ENCODE measurements at regions not wholly inside any gene's neighbourhood (a gene's known extent, or its start where the extent isn't known, plus 50 kb on each side); places are given as distances from the start of the nearest gene placed in this dataset.

- Mint-ChIP-seq H3K27ac (no peak overlapping the region), H3K27me3 (ENCODE audit: insufficient read depth) (no peaks in the 10 kb centered on the region), H3K4me3 (no peak overlapping the region), H3K36me3 (ENCODE audit: low read depth) (peaks cover 15% of the 10 kb centered on the region; the same call in 1 of the 2 replicates), H3K4me1 (ENCODE audit: low read depth) (no peaks in the 10 kb centered on the region; the same call in 1 of the 2 replicates), H3K9me3 (peaks cover 19% of the 10 kb centered on the region)
- TF ChIP-seq, protein P1, sequence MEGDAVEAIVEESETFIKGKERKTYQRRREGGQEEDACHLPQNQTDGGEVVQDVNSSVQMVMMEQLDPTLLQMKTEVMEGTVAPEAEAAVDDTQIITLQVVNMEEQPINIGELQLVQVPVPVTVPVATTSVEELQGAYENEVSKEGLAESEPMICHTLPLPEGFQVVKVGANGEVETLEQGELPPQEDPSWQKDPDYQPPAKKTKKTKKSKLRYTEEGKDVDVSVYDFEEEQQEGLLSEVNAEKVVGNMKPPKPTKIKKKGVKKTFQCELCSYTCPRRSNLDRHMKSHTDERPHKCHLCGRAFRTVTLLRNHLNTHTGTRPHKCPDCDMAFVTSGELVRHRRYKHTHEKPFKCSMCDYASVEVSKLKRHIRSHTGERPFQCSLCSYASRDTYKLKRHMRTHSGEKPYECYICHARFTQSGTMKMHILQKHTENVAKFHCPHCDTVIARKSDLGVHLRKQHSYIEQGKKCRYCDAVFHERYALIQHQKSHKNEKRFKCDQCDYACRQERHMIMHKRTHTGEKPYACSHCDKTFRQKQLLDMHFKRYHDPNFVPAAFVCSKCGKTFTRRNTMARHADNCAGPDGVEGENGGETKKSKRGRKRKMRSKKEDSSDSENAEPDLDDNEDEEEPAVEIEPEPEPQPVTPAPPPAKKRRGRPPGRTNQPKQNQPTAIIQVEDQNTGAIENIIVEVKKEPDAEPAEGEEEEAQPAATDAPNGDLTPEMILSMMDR (IDR thresholded peaks at IDR 0.05), result no peak
- DNase-seq, result no peak
Measured at GRCh38 chr7:80981405-80981804, 62.6 kb upstream of the SEMA3C start.

- H3K4me1 Mint-ChIP-seq (ENCODE audit: low read depth), result no peaks in the 10 kb centered on the region
- peaks cover 25% of the 10 kb centered on the region for H3K36me3 Mint-ChIP-seq (ENCODE audit: low read depth)
- peaks cover 28% of the 10 kb centered on the region for H3K9me3 Mint-ChIP-seq
- H3K27ac Mint-ChIP-seq, result no peak overlapping the region
- TF ChIP-seq, protein P1 (IDR thresholded peaks at IDR 0.05), result no peak
- DNase-seq, result no peak
- no peak overlapping the region for H3K4me3 Mint-ChIP-seq
- H3K27me3 Mint-ChIP-seq (ENCODE audit: insufficient read depth), result no peaks in the 10 kb centered on the region
Measured at GRCh38 chr7:80977751-80978150, 58.9 kb upstream of the SEMA3C start.

DNA sequence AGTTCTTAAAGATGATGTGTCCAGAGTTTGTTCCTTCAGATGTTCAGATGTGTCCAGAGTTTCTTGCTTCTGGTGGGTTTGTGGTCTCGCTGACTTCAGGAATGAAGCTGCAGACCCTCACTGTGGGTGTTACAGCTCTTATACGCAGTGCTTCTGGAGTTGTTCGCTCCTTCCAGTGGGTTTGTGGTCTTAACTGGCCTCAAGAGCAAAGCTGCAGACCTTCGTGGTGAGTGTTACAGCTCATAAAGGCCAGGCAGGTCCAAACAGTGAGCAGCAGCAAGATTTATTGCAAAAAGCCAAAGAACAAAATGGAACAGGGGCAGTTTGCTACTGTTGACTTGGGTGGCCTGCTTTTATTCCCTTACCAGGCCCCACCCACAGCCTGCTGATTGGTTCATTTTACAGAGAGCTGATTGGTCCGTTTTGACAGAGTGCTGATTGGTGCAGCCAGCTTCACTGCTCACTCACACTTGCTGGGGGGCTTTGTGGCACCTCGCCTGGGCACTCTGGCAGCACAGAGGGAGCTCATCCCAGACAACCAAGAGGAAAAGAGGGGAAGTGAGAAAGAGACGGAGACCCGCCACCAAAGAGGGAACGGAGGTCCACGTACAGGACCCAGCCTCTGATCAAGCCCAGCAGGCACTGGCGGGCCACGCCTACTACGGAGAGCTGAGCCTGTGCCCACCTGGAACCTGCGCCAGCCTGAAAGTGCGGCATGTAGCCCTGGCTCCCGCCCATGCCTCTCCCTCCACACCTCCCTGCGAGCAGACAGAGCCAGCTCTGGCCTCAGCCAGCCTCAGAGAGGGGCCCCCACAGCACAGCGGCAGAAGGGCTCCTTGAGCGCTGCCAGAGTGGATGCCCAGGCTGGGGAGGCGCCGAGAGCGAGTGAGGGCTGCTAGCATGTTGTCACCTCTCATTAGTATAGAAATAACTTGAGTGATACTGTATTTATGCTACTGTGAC is 55.8 kb upstream of the SEMA3C start:
- H3K4me3 Mint-ChIP-seq, result no peak overlapping the region
- no peak overlapping the region for H3K27ac Mint-ChIP-seq
- H3K9me3 Mint-ChIP-seq, result peaks cover 17% of the 10 kb centered on the region
- no peaks in the 10 kb centered on the region for H3K27me3 Mint-ChIP-seq (ENCODE audit: insufficient read depth)
- TF ChIP-seq, protein P1 (IDR thresholded peaks at IDR 0.05), result no peak
- no peak for DNase-seq
- H3K36me3 Mint-ChIP-seq (ENCODE audit: low read depth), result peaks cover 15% of the 10 kb centered on the region
- no peaks in the 10 kb centered on the region for H3K4me1 Mint-ChIP-seq (ENCODE audit: low read depth)

DNA sequence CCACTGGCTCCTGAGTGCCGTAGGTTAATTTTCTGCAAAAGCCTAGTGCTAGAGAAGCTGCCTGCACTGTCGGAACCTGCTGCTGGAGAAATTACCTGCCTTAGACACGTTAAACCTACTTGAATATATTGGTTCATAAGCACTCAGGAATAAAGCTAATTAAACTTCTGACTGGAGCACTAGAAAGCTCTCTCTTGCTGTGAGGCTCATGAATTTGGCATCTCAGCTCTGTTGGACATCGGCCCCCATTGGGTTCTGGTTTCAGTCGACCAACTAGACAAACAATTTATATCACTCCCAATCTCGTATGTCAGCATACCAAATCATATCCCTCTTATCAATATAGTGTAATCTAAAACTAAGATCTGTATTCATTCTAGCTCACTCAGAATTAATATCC is 52.4 kb upstream of the SEMA3C start:
- Mint-ChIP-seq H3K27me3 (ENCODE audit: insufficient read depth) (no peaks in the 10 kb centered on the region), H3K36me3 (ENCODE audit: low read depth) (peaks cover 8% of the 10 kb centered on the region), H3K27ac (no peak overlapping the region), H3K4me3 (no peak overlapping the region), H3K9me3 (peaks cover 8% of the 10 kb centered on the region; the same call in 1 of the 2 replicates), H3K4me1 (ENCODE audit: low read depth) (peaks cover 7% of the 10 kb centered on the region; the same call in 1 of the 2 replicates)
- DNase-seq, result no peak
- TF ChIP-seq, protein P1 (IDR thresholded peaks at IDR 0.05), result no peak
